ENCODE measurements at regions not wholly inside any gene's neighbourhood (a gene's known extent, or its start where the extent isn't known, plus 50 kb on each side); places are given as distances from the start of the nearest gene placed in this dataset.

DNA sequence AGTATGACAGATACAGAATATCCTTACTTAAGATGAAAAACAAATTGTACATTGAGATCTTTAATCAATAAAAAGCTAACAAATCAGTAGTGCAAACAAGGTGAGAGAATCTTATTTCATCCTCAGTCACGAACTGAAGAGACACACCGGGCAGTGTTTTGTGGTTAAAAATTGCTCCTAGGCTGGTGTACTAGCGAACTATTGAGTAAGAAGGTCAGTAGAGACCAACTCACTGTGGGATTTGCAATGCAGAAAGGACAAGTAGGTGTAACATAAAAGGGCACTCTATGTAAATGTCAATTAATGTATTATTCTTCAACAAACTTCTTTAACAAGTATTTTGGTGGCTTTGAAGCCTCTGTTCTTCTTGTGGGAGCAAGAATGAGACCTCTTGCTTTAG lies 260.2 kb upstream of the PPARGC1A start:
- TF ChIP-seq, protein P1, sequence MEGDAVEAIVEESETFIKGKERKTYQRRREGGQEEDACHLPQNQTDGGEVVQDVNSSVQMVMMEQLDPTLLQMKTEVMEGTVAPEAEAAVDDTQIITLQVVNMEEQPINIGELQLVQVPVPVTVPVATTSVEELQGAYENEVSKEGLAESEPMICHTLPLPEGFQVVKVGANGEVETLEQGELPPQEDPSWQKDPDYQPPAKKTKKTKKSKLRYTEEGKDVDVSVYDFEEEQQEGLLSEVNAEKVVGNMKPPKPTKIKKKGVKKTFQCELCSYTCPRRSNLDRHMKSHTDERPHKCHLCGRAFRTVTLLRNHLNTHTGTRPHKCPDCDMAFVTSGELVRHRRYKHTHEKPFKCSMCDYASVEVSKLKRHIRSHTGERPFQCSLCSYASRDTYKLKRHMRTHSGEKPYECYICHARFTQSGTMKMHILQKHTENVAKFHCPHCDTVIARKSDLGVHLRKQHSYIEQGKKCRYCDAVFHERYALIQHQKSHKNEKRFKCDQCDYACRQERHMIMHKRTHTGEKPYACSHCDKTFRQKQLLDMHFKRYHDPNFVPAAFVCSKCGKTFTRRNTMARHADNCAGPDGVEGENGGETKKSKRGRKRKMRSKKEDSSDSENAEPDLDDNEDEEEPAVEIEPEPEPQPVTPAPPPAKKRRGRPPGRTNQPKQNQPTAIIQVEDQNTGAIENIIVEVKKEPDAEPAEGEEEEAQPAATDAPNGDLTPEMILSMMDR (IDR thresholded peaks at IDR 0.05) = no peak
- TF ChIP-seq ATF1 (CRISPR knock-in tag; IDR thresholded peaks at IDR 0.05) (no peak), TP53 (CRISPR knock-in tag; IDR thresholded peaks at IDR 0.05) (no peak)
